ENCODE measurements at regions not wholly inside any gene's neighbourhood (a gene's known extent, or its start where the extent isn't known, plus 50 kb on each side); places are given as distances from the start of the nearest gene placed in this dataset.

DNA sequence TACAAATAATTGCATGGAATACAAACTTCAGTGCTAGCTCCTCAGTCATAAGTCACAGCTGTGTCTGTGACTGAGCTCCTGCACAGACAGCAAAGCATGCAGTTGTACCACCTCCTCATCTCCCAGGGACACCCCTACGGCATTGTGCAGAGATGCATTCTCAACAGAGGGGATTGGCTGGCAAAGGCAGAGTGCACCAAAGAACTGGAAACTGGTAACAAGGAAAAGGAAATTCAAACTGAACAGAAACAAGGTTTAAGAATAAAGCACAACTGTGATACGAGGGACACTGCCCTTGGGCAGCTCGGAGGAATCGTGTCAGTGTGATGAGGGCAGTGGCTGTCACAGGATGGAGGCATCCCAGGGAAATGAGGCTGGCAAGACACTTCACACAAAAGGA, 126.1 kb upstream of the SOX1 start:
- TF ChIP-seq POLR2A (IDR thresholded peaks at IDR 0.05) (no peak), CTCF (IDR thresholded peaks at IDR 0.05) (no peak)
